Ovary (tissue), 7 donors: ENCODE measurements at regions not wholly inside any gene's neighbourhood (a gene's known extent, or its start where the extent isn't known, plus 50 kb on each side); places are given as distances from the start of the nearest gene placed in this dataset.
"Not testable (repeated sequence)": the region's sequence is repeated elsewhere in the genome, so short reads cannot be mapped to it uniquely, and the experiment has no call there.

Experiments
- DNase-seq, 5 donors: peaks; one replicate each; pipeline ENCODE4 v3.0.0-alpha.2; 2019 to 2020
- H3K27ac ChIP-seq, 2 donors: fragments of 200-600 bp; one replicate each; pipeline versions ENCODE4 v1.5.1 to v1.8.0; 2019 to 2022
- H3K27me3 ChIP-seq: fragments of 200-600 bp; one replicate; pipeline ENCODE4 v1.8.0; 2022
- H3K36me3 ChIP-seq: fragments of 200-600 bp; sonication (generic); one replicate; pipeline ENCODE4 v1.5.1; 2019
- H3K4me1 ChIP-seq: one replicate; pipeline ENCODE4 v1.8.1; 2013; ENCODE audit warnings: mild to moderate bottlenecking, moderate library complexity; ENCODE audit not compliant: insufficient read depth
- H3K4me3 ChIP-seq: fragments of 200-600 bp; sonication (generic); one replicate; pipeline ENCODE4 v1.5.1; 2017
- H3K9me3 ChIP-seq, 2 donors: fragments of 200-600 bp in 1 of 2; sonication (generic) in 1 of 2; one replicate each; pipeline versions ENCODE4 v1.5.1 to v1.8.1; 2013 to 2019; ENCODE audit warnings: mild to moderate bottlenecking in 1 of 2, moderate library complexity in 1 of 2
- CTCF ChIP-seq, 3 donors: fragments of 450-650 bp in 2 of 3; fragments of 200-600 bp in 1 of 3; IDR thresholded peaks; one replicate each; pipeline versions ENCODE4 v1.5.1 to v1.8.0; 2016 to 2022; ENCODE audit warnings: antibody characterized with exemption in 3 of 3, mild to moderate bottlenecking in 1 of 3
- EP300 ChIP-seq: sonication (generic); formaldehyde crosslinking; IDR thresholded peaks from one replicate; pipeline ENCODE4 v1.6.1; 2017; ENCODE audit warnings: antibody characterized with exemption
- POLR2A ChIP-seq: fragments of 450-650 bp; IDR thresholded peaks from one replicate; pipeline ENCODE4 v1.6.1; 2017; ENCODE audit warnings: antibody characterized with exemption, mild to moderate bottlenecking, moderate library complexity
- WGBS, 3 donors: extraction: QIAGEN DNeasy Blood & Tissue Kit in 1 of 3; methylation state at CpG; one replicate each; pipeline versions ENCODE4 v1.1.5 to v1.1.7; 2013 to 2017; 5-methylcytosine and 5-hydroxymethylcytosine counted together
- intact Hi-C, 4 donors: fragments of 100-400 bp; cut with DNase I; formaldehyde crosslinking; loops; one replicate each; pipeline versions ENCODE4 v1.11.0 to v1.15.1; 2022 to 2023
- donor health status: DM: no; HTN: no; CAD: no; lungs with moderate emphysema.
- donor health status: DM: no; HTN: no; CAD: no.
- donor health status: Bipolar disorder and iron deficiency.
- donor health status: DM: no; HTN: no; CAD: no.
- donor health status: DM: yes; HTN: yes; CAD: no.

DNA sequence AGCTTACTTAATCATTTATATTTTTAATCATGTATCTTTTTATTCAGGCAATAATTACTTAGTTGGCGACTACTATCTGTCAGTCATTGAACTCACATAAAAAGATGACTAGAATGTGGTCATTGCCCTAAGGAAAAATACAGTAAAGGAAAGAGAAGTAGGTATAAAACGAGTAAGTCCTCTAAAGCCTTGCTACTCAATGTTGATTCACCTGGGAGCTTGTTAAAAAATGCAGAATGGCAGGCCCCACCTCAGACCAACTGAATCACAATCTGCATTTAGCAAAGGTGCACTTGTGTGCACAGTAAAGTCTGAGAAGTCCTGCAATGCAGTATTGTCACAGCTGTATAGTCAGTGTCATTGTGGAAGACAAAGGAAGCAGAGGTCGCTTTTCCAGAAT lies 592.4 kb downstream of the CSNK1G3 start:
- intact Hi-C loops = no loop called here
- TF ChIP-seq POLR2A (no peak), EP300 (no peak), CTCF (IDR thresholded peaks at IDR 0.05) (no peak)
- WGBS, 3 donors = 92 to 94% (median 92%) methylated on average over 3 of the region's 3 CpGs
- Histone ChIP-seq H3K4me3 (no peak overlapping the region), H3K9me3 (no peaks in the 10 kb centered on the region), H3K4me1 (no peaks in the 10 kb centered on the region), H3K27ac (no peak overlapping the region), H3K36me3 (no peaks in the 10 kb centered on the region), H3K27me3 (no peaks in the 10 kb centered on the region)
- DNase-seq = no peak

GRCh38 chr5:124103671-124104070 lies 591.7 kb downstream of the CSNK1G3 start:
- intact Hi-C loops = no loop called here
- 61 to 68% (median 65%) methylated on average over 1 of the region's 1 CpG for WGBS, 3 donors
- Histone ChIP-seq H3K27me3 (no peaks in the 10 kb centered on the region), H3K4me1 (no peaks in the 10 kb centered on the region), H3K36me3 (no peaks in the 10 kb centered on the region), H3K4me3 (no peak overlapping the region), H3K9me3 (no peaks in the 10 kb centered on the region), H3K27ac (no peak overlapping the region)
- no peak for TF ChIP-seq EP300
- no peak for TF ChIP-seq CTCF (IDR thresholded peaks at IDR 0.05)
- no peak for TF ChIP-seq POLR2A
- no peak for DNase-seq

DNA sequence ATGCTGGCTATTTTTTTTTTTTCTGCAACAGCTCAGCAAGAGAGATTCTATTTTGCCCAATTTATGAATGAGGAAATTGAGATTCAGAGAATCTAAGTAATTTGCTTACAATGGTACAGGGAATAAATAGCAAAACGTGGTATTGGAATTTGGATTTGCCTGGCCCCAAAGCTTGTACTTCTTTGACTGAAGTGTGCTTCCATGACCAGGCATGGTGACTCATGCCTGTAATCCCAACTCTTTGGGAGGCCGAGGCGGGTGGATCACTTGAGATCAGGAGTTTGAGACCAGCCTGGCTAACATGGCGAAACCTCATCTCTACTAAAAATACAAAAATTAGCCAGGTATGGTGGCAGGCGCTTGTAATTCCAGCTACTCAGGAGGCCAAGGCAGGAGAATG lies 591.1 kb downstream of the CSNK1G3 start:
- intact Hi-C loops, DNase-seq, H3K4me1 ChIP-seq, H3K27me3 ChIP-seq, H3K9me3 ChIP-seq, H3K36me3 ChIP-seq, H3K27ac ChIP-seq, H3K4me3 ChIP-seq: not testable (repeated sequence)
- WGBS, 3 donors = 89 to 92% (median 91%) methylated on average over 5 of the region's 5 CpGs

- DNase-seq = no peak
- Histone ChIP-seq H3K9me3 (no peaks in the 10 kb centered on the region), H3K4me1 (no peaks in the 10 kb centered on the region), H3K4me3 (no peak overlapping the region), H3K27ac (no peak overlapping the region), H3K27me3 (no peaks in the 10 kb centered on the region), H3K36me3 (no peaks in the 10 kb centered on the region)
- intact Hi-C loops = no loop called here
- TF ChIP-seq EP300 = no peak
- no peak for TF ChIP-seq POLR2A
- no peak for TF ChIP-seq CTCF (IDR thresholded peaks at IDR 0.05)
- WGBS, 3 donors = 32 to 44% (median 34%) methylated on average over 3 of the region's 3 CpGs
These were observed 590.5 kb downstream of the CSNK1G3 start for GRCh38 chr5:124102486-124102885.

DNA sequence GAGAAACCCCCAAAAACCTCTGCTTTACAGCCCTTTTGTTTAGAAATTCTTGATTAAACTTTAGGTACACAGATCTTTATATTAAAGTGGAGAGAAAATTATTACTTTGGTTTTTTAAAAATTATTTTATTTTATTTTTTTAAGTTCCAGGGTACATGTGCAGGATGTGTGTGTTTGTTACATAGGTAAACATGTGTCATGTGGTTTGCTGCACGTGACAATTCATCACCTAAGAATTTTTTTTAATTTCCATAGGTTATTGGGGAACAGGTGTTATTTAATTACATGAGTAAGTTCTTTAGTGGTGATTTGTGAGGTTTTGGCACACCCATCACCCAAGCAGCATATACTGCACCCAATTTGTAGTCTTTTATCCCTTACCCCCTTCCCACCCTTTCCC lies 581.7 kb downstream of the CSNK1G3 start:
- H3K9me3 ChIP-seq = no peaks in the 10 kb centered on the region
- intact Hi-C loops = no loop called here
- DNase-seq = no peak
- no peaks in the 10 kb centered on the region for H3K4me1 ChIP-seq
- H3K27ac ChIP-seq = no peak overlapping the region
- TF ChIP-seq POLR2A (no peak), EP300 (no peak), CTCF (IDR thresholded peaks at IDR 0.05) (no peak)
- H3K27me3 ChIP-seq = no peaks in the 10 kb centered on the region
- H3K4me3 ChIP-seq = no peak overlapping the region
- WGBS, 3 donors = 89 to 92% (median 91%) methylated on average over 1 of the region's 1 CpG
- no peaks in the 10 kb centered on the region for H3K36me3 ChIP-seq
